Immature natural killer cell (primary cell): ENCODE measurements at regions not wholly inside any gene's neighbourhood (a gene's known extent, or its start where the extent isn't known, plus 50 kb on each side); places are given as distances from the start of the nearest gene placed in this dataset.

ENCODE experiments used
- DNase-seq, 3 donors: peaks; one replicate each; pipeline ENCODE4 v3.0.0; 2022; ENCODE audit warnings: mixed read lengths in 1 of 3
- H3K27ac Mint-ChIP-seq, 6 donors: one replicate each; pipeline ENCODE4 v1.8.0; 2020; ENCODE audit warnings: mixed read lengths in 6 of 6, mild to moderate bottlenecking in 5 of 6, inconsistent platforms in 4 of 6, moderate library complexity in 3 of 6
- H3K27me3 Mint-ChIP-seq, 3 donors: one replicate each; pipeline ENCODE4 v1.8.0; 2020 to 2021; ENCODE audit warnings: low read depth in 3 of 3, mild to moderate bottlenecking in 3 of 3, mixed read lengths in 3 of 3, moderate library complexity in 3 of 3, inconsistent platforms in 1 of 3
- H3K36me3 Mint-ChIP-seq, 3 donors: one replicate each; pipeline ENCODE4 v1.8.0; 2020; ENCODE audit warnings: mixed read lengths in 3 of 3, inconsistent platforms in 2 of 3, mild to moderate bottlenecking in 2 of 3
- H3K4me1 Mint-ChIP-seq, 2 donors: one replicate each; pipeline ENCODE4 v1.8.0; 2020; ENCODE audit warnings: inconsistent platforms in 2 of 2, mild to moderate bottlenecking in 2 of 2, mixed read lengths in 2 of 2, moderate library complexity in 1 of 2
- H3K4me3 Mint-ChIP-seq, 5 donors: one replicate each; pipeline ENCODE4 v1.8.0; 2020; ENCODE audit warnings: mild to moderate bottlenecking in 5 of 5, mixed read lengths in 5 of 5, inconsistent platforms in 3 of 5, moderate library complexity in 3 of 5
- H3K9me3 Mint-ChIP-seq, 6 donors: one replicate each; pipeline ENCODE4 v1.8.0; 2020; ENCODE audit warnings: mild to moderate bottlenecking in 6 of 6, mixed read lengths in 6 of 6, inconsistent platforms in 4 of 6, moderate library complexity in 3 of 6

DNA sequence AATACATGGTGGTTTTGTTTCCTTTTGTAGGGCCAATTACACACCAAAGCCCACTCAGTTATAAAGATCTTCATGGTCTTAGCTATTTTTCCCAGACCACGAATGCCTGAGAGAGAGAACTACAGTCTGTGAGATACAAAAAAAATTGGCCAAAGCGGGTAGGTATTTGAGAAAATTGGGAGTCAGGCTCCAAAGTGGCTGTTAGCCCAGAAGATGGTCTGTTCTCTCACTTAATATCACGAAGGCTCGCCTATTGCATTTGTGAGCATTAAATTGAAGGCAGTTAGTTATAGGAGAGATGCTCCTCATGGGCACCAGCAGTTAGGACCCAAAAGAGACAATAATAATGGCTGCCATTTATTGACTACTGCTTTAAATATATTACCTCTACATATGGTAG lies 342.7 kb downstream of the PLPP3 start:
- no peak overlapping the region for H3K27ac Mint-ChIP-seq
- no peaks in the 10 kb centered on the region for H3K4me1 Mint-ChIP-seq
- peaks cover 0 to 8% (median 4%) of the 10 kb centered on the region in 6 donors for H3K9me3 Mint-ChIP-seq
- H3K27me3 Mint-ChIP-seq, result peaks cover 0 to 4% (median 3%) of the 10 kb centered on the region in 3 donors
- H3K36me3 Mint-ChIP-seq, result no peaks in the 10 kb centered on the region
- H3K4me3 Mint-ChIP-seq, result no peak overlapping the region
- no peak for DNase-seq

DNA sequence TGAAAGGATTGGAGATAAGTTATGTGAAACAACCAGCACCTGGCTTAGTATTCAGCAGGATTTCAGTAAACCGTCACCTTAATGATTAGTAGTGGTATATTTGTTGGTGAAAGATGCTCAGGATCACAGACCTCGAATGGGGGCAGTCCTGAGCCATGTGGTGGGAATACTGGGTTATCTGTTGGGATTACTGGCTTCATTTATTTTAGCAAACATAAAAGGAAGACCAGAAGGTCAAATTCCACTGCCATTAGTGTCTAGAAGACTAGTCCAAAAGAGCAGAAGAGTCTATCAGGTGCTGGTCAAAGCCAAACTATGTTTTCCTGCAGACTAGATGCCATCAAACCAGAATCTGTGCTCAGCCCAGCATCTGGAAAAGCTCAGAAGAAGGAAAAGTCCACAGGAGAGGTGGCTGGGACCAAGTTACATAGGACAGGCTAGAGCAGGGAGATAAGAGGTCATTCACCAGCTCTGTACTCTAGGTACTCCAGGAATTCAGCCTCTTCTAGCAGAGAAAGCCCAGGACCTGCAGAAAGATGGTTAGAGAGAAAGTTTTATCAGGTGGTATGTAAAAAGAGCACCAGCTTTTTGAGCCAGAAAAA lies 343.4 kb downstream of the PLPP3 start:
- DNase-seq, result no peak
- H3K9me3 Mint-ChIP-seq, result peaks cover 0 to 8% (median 1%) of the 10 kb centered on the region in 6 donors
- no peaks in the 10 kb centered on the region for H3K4me1 Mint-ChIP-seq
- no peak overlapping the region for H3K27ac Mint-ChIP-seq
- peaks cover under 1 to 3% (median 3%) of the 10 kb centered on the region in 3 donors for H3K27me3 Mint-ChIP-seq
- no peak overlapping the region for H3K4me3 Mint-ChIP-seq
- no peaks in the 10 kb centered on the region for H3K36me3 Mint-ChIP-seq

DNA sequence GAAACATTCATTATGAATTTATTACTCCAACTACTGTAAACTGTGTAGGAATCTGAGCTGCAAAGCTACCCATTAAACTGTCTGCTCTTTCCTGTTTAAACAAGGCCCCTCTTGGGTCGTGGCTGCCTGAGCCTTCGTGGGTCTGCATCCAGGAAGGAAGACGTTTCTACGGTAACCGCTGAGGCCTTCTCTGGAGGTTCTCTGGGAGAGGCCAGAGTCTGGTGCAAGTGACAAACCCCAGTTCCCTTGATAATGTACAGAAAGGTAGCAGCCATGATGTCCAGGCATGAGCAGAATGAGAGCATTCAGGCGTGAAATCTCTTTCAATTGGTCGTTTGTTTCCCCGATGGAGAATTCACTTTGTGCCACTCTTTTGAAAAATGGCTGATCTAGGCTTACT lies 350.2 kb downstream of the PLPP3 start:
- H3K4me3 Mint-ChIP-seq, result no peak overlapping the region

DNA sequence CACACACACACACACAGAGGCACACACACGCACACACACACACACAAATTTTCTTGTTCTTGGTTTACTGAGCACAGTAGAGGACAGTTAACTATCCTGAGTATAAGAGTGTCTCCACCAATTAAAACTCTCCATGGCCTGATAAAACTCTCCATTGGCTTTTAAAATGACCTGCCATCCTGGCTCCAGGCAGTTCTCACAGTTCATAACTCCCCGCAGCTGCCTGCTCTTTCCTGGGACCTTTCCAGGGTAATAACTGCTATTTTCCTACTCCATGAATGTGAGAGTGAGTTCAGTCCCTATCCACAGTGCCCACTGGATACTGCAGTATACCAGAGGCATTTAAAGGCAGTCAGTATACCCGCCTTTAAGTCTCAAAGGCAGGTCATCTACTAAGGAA lies 351.5 kb downstream of the PLPP3 start:
- H3K9me3 Mint-ChIP-seq, result peaks cover 0 to 2% (median 0%) of the 10 kb centered on the region in 6 donors
- no peak overlapping the region for H3K4me3 Mint-ChIP-seq
- DNase-seq, result no peak
- no peak overlapping the region for H3K27ac Mint-ChIP-seq
- no peaks in the 10 kb centered on the region for H3K36me3 Mint-ChIP-seq
- peaks cover 1 to 7% (median 6%) of the 10 kb centered on the region in 3 donors for H3K27me3 Mint-ChIP-seq
- no peaks in the 10 kb centered on the region for H3K4me1 Mint-ChIP-seq

More for the DNA sequence above, 350.2 kb downstream of the PLPP3 start:
- Mint-ChIP-seq H3K36me3 (no peaks in the 10 kb centered on the region), H3K27ac (no peak overlapping the region), H3K4me1 (no peaks in the 10 kb centered on the region), H3K27me3 (peaks cover 1 to 5% (median 3%) of the 10 kb centered on the region in 3 donors), H3K9me3 (peaks cover 0 to 2% (median 0%) of the 10 kb centered on the region in 6 donors)
- DNase-seq, result no peak

DNA sequence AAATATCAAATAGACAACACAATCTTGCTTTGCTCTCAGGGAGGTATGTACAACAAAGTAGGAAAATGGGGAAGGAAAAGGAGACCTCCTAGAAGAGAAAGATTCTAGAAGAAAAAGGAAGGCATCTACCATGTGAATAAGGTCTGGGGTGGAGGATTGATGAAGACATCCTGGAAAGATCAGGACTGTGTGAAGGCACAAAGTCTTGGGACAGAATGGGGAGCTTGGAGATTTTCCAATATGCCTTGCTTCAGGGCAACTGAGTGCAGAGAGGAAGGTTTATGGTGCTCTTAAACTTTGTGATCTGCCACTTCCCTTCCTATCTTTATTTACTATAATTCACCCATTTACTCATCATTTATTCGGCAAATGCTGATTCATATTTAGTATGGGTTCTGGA lies 352.0 kb downstream of the PLPP3 start:
- DNase-seq, result no peak
- Mint-ChIP-seq H3K4me3 (no peak overlapping the region), H3K4me1 (no peaks in the 10 kb centered on the region), H3K36me3 (no peaks in the 10 kb centered on the region), H3K27ac (no peak overlapping the region), H3K27me3 (peaks cover 1 to 7% (median 6%) of the 10 kb centered on the region in 3 donors), H3K9me3 (peaks cover 0 to 2% (median 0%) of the 10 kb centered on the region in 6 donors)

DNA sequence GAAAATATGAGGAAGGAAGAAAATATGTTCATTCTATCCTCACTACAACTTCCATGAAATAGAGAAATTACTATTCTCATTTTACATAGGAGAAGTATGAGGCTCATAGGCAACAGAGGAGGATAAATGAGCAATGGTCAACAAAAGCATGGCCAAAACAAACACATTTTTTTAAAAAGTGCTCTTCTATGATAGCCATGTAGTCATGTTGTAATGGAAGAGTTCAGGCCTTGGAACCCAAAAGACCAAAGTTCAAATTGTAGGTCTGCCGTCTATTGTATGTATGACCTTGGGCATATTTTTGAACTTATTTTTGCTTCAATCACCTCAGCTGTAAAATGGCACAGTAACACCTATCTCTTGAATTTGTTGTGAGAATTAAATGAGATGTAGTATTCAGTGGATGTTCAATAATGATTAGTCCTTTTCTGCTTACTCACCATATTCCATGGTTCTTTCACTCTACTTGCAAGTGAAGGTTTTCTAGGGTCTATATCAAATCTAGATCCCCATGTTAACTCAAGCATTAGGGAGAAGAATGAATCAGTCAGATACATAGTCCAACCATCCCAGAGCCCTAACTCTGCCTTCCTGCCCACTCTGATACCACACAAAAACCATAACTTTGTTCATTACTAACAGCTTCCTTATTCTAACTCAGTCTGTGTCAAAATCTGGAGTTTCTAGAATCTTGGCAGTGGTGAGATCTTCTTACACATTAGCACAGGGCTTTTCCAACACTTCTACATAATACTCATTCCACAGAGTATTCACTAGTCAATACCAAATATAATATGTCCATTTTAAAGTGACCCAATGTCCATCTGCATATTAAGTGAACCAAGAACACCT lies 353.2 kb downstream of the PLPP3 start:
- Mint-ChIP-seq H3K27ac (no peak overlapping the region), H3K4me3 (no peak overlapping the region), H3K27me3 (peaks cover 1 to 7% (median 7%) of the 10 kb centered on the region in 3 donors), H3K9me3 (no peaks in the 10 kb centered on the region), H3K36me3 (no peaks in the 10 kb centered on the region), H3K4me1 (no peaks in the 10 kb centered on the region)
- DNase-seq, result no peak

DNA sequence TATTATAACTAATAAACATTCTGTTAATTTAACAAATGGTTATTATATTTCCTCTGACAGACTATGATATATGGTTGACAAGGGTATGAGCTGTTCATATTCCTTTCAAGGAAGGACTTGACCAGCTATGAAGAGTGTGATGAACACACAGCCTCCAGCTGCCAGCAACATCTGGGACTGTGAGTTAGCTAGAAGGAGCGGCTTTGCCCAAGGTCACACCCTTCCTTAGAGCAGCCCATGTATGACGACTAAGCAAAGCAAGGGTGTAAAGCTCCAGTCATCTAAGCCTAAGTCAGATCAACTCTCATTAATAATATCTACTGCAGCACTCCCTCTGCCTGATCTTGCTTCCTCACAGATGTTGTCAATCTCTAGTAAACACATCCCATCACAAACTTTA lies 355.4 kb downstream of the PLPP3 start:
- no peak for DNase-seq
- no peaks in the 10 kb centered on the region for H3K36me3 Mint-ChIP-seq
- no peaks in the 10 kb centered on the region for H3K4me1 Mint-ChIP-seq
- no peak overlapping the region for H3K27ac Mint-ChIP-seq
- peaks cover 1 to 3% (median 3%) of the 10 kb centered on the region in 3 donors for H3K27me3 Mint-ChIP-seq
- H3K4me3 Mint-ChIP-seq, result no peak overlapping the region
- no peaks in the 10 kb centered on the region for H3K9me3 Mint-ChIP-seq

DNA sequence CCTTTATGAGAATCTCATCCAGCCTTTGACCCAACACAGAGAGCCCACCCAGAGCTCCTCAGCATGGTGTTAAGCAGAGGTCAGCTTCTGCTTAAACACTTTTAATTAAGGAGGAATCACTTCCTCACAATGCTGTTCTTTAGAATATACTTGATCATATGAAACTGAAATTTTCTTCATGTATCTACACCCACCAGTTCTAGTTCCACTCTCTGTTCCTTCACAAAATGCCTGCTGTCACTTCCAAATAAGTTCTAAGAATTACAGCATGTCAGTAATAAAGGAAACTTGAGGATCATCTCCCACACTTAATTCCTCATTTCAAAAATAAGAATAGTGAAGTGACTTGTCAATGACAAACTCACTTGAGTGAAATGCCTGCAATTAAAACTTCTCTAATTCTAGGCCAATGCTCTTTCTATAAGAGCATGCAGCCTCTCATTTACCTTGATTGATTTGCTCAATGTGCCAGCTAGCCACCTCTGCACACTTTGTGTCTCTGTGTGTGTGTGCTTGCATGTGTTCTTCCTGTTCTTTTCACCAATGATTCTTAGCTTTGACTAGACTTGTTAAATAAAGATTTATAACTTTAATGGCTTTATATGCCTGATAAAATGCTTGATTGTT lies 356.3 kb downstream of the PLPP3 start:
- Mint-ChIP-seq H3K36me3 (no peaks in the 10 kb centered on the region), H3K27me3 (peaks cover 1 to 3% (median 3%) of the 10 kb centered on the region in 3 donors), H3K9me3 (no peaks in the 10 kb centered on the region), H3K27ac (no peak overlapping the region), H3K4me3 (no peak overlapping the region), H3K4me1 (no peaks in the 10 kb centered on the region)
- DNase-seq, result no peak

DNA sequence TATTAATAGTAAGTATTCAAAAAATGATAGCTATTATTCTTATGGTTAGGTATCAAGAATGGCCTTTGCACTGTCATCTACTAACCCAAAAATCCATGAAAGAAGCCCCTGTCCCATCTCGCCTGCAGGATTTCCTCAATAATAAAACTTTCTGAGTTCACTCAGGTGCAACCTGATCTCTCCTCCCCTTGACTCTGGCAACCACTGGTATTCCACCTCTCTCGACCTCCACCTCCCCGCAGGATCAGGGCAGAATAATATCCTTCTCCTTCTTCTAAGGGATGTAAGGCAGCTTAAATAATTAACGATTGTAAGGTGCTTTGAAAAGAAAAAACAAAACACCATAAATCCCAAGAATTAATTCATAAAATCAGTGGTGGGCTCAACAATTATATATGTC lies 359.3 kb downstream of the PLPP3 start:
- DNase-seq, result no peak
- Mint-ChIP-seq H3K4me3 (no peak overlapping the region), H3K9me3 (no peaks in the 10 kb centered on the region), H3K27ac (no peak overlapping the region), H3K4me1 (no peaks in the 10 kb centered on the region), H3K36me3 (no peaks in the 10 kb centered on the region), H3K27me3 (peaks cover 3% of the 10 kb centered on the region in 3 donors)

DNA sequence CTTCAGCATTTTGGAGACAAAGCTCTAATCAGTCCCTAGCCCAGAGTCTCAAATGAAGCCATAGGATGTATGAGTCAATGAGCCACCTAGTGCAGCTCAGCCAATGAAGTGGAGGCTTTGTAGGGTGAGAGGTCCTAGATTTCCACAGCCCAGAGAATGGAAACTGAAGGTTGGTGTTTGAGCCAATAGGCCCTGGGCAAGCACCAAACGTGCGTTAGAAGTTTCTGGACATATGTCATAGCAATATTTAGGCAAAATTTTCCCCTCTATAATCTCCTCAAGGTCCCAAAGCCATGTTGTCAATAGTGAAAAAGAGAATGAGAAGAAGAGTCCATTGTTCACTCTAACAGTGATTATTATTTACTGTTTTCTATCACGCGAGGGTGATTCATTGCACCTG lies 361.3 kb downstream of the PLPP3 start:
- Mint-ChIP-seq H3K36me3 (no peaks in the 10 kb centered on the region), H3K27ac (no peak overlapping the region), H3K27me3 (peaks cover under 1 to 2% (median 2%) of the 10 kb centered on the region in 3 donors), H3K9me3 (no peaks in the 10 kb centered on the region), H3K4me1 (no peaks in the 10 kb centered on the region), H3K4me3 (no peak overlapping the region)
- no peak for DNase-seq

DNA sequence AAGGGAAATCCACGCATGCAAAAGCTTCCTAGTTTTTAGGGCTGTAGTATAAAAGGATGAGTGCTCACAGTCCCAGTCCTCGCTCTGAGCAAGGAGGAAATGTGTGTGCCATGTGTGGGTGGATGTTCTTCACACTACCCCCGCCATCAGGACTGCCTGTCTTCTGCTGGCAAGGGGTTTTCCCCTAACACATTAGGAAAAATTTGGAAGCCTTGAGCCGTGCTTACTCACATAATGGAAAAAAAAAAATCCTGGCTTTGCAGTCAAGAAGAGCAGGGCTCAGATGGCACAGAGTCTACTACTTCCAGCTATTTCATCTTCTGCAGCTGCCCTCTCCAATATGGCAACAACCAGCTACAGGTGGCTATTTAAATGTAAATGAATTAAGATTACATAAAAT lies 363.1 kb downstream of the PLPP3 start:
- H3K36me3 Mint-ChIP-seq, result no peaks in the 10 kb centered on the region
- H3K27me3 Mint-ChIP-seq, result peaks cover 0 to 2% (median 0%) of the 10 kb centered on the region in 3 donors
- DNase-seq, result no peak
- no peaks in the 10 kb centered on the region for H3K4me1 Mint-ChIP-seq
- no peak overlapping the region for H3K27ac Mint-ChIP-seq
- no peak overlapping the region for H3K4me3 Mint-ChIP-seq
- H3K9me3 Mint-ChIP-seq, result no peaks in the 10 kb centered on the region

DNA sequence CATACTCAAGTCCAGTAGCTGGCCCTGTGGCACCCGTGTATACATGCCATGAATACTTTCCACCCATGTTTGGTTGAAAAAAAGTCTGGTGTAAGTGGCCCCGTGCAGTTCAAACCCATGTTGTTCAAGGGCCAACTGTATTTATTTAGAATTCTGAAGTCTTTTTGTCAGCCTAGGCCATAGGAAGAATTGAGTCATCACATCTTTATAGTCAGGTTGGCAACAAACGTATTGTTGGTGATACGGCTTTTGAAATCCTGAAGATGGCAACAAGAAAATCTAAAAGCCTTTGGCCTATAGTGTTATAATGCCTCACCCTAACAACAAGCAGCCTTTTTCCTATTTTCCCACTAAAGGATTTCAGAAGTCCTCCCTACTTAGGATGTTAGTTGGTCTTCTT lies 363.6 kb downstream of the PLPP3 start:
- no peak for DNase-seq
- H3K27ac Mint-ChIP-seq, result no peak overlapping the region
- no peaks in the 10 kb centered on the region for H3K36me3 Mint-ChIP-seq
- no peaks in the 10 kb centered on the region for H3K9me3 Mint-ChIP-seq
- H3K4me3 Mint-ChIP-seq, result no peak overlapping the region
- no peaks in the 10 kb centered on the region for H3K4me1 Mint-ChIP-seq
- H3K27me3 Mint-ChIP-seq, result peaks cover 0 to 2% (median 0%) of the 10 kb centered on the region in 3 donors

DNA sequence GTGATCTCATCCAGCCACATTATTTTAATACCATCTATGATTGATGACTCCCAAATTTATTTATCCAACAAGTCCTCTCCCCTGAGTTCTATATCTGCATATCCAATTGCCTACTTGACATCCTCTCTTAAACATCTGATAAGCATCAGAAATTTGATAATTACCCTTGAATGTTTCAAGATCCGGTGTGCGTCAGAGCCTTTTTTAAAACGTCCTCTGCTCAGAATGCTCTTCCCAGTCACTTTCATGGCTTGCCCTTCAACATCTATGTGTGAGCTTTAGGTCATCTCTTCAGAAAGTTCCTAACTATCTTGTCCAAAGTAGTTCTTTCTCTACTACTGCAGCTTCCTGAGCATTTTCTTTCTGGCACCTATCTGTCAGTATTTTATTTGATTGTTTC lies 364.3 kb downstream of the PLPP3 start:
- Mint-ChIP-seq H3K4me3 (no peak overlapping the region), H3K9me3 (no peaks in the 10 kb centered on the region), H3K4me1 (no peaks in the 10 kb centered on the region), H3K27me3 (peaks cover 0 to 2% (median 0%) of the 10 kb centered on the region in 3 donors), H3K27ac (no peak overlapping the region), H3K36me3 (no peaks in the 10 kb centered on the region)
- DNase-seq, result no peak

DNA sequence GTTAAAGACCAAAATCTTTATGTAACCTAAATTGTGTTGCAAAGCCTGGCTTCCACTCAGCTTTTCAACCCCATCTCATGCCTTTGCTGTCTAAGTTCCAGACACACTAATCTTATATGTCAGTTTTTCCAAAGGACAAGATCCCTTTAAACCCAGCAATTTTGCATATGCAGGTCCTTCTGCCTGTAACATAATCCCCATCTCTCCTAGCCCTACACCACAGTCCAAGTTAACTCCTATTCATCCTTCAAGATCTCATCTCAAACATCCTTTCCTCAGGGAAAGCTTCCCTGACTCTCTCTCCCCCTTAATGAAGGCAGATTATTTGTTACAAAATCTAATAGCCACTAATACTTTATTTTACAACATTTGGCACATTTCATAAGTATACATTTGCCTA lies 366.3 kb downstream of the PLPP3 start:
- peaks cover 0 to 2% (median 0%) of the 10 kb centered on the region in 3 donors for H3K27me3 Mint-ChIP-seq
- H3K9me3 Mint-ChIP-seq, result no peaks in the 10 kb centered on the region
- H3K36me3 Mint-ChIP-seq, result no peaks in the 10 kb centered on the region
- H3K4me1 Mint-ChIP-seq, result no peaks in the 10 kb centered on the region
- no peak overlapping the region for H3K27ac Mint-ChIP-seq
- no peak overlapping the region for H3K4me3 Mint-ChIP-seq
- no peak for DNase-seq
